ENCODE measurements at regions not wholly inside any gene's neighbourhood (a gene's known extent, or its start where the extent isn't known, plus 50 kb on each side); places are given as distances from the start of the nearest gene placed in this dataset.

DNA sequence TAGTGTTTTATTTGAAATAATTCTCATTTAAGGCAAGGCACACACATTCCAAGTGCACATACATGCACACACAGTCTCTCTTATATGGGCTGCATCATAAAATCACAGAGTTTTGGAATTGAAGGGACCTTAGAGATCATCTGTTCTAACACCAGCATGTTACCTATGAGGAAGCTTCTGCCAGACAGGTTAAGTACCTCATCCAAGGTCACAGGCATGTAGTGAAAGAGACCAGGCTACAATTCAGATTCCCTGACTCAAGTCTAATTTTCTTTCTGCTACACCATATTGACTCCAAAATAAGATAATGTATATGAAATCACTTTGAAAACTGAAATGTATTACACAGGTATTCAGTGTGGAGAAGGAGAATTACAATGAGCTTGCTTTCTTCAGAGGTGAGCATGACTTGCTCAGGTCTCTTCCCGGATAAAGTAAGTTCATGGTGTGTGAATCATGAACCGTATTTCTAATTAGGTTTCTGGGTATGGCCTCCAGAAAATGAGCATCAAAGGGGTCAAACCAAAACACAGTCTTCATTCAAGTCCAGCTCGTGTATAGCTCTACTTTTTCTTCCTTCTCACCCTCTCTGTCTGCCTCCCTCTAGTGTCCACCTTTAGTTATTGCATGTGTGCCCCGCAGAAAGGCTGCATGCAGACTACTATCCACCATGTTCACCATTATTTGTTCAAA is 411.9 kb downstream of the FUT8 start:
- H3K79me2 ChIP-seq (ENCODE audit: insufficient read depth) = no peaks in the 10 kb centered on the region
- POLR2A ChIA-PET = interaction anchor here (0.6 to 1.2 kb wide), 3 partner anchors 409 to 660 kb away, joined by 3 read pairs; partner anchors contain the start of gene FUT8
- 4% methylated on average over 4 of the region's 4 CpGs for WGBS (ENCODE audit: low lambda C conversion rate)

DNA sequence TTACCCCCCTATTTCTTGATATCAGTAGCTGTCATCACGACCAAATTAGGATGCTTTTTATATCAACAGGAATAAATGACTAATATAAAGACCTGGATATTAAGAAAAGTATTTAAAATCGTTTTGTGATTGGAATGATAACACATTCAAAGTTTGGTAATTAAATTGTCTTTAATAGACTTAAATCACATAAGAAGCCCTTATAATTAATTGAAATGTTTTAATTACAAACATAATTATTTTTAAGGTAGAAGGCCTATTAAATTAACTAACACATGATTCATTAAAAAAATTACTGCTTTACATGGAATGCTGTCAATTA is 412.4 kb downstream of the FUT8 start:
- Histone ChIP-seq H3K4me3 (ENCODE audit: low read depth in 2 of 2, low read length in 1 of 2) (peak overlapping the region in 1 of 2 experiments; percentile 36; a peak in 1 of 4 replicates), H3K4me1 (ENCODE audit: control insufficient read depth in 1 of 2, insufficient read depth in 2 of 2, low read depth in 1 of 2, low read length in 1 of 2) (no peaks in the 10 kb centered on the region), H3K27me3 (ENCODE audit: insufficient read depth) (peaks cover 5% of the 10 kb centered on the region; the same call in 1 of the 2 replicates), H3F3A (replicated peaks; ENCODE audit: insufficient read depth) (no peaks in the 10 kb centered on the region), H3K79me2 (ENCODE audit: insufficient read depth) (no peaks in the 10 kb centered on the region), H3K27ac (ENCODE audit: low read depth in 2 of 2, low read length in 1 of 2) (no peak overlapping the region), H3K9me2 (no peaks in the 10 kb centered on the region), H3K4me2 (no peak overlapping the region), H3K9me3 (no peaks in the 10 kb centered on the region), H3K36me3 (replicated peaks in 1 of 2; ENCODE audit: control insufficient read depth in 1 of 2, insufficient read depth in 2 of 2, low read length in 1 of 2) (no peaks in the 10 kb centered on the region), H3K9ac (no peak overlapping the region), H4K20me1 (ENCODE audit: insufficient read depth) (no peaks in the 10 kb centered on the region), H2AFZ (ENCODE audit: low read depth) (no peak overlapping the region)
- POLR2A ChIA-PET = interaction anchor here (1.0 to 1.2 kb wide), 2 partner anchors 410 to 413 kb away, joined by 3 read pairs; partner anchors contain the start of gene FUT8
- CTCF ChIA-PET = interaction anchor here (0.6 to 6.9 kb wide), 59 partner anchors 9 to 679 kb away, joined by 3 to 174 read pairs (median 5); partner anchors contain the start of gene FUT8
- under 1% methylated on average over 2 of the region's 2 CpGs for WGBS (ENCODE audit: low lambda C conversion rate)
- DNase-seq = no peak
- TF ChIP-seq, protein P1, sequence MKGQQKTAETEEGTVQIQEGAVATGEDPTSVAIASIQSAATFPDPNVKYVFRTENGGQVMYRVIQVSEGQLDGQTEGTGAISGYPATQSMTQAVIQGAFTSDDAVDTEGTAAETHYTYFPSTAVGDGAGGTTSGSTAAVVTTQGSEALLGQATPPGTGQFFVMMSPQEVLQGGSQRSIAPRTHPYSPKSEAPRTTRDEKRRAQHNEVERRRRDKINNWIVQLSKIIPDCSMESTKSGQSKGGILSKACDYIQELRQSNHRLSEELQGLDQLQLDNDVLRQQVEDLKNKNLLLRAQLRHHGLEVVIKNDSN (IDR thresholded peaks at IDR 0.05; ENCODE audit: borderline replicate concordance, low read depth) = no peak
- TF ChIP-seq RAD21 (IDR thresholded peaks at IDR 0.05; ENCODE audit: low read length) (no peak), JUND (IDR thresholded peaks at IDR 0.05) (no peak), FOXJ3 (CRISPR knock-in tag; IDR thresholded peaks at IDR 0.05) (no peak), MXI1 (IDR thresholded peaks at IDR 0.05; ENCODE audit: low read depth, low read length) (no peak), EP300 (IDR thresholded peaks at IDR 0.05; ENCODE audit: borderline replicate concordance in 1 of 2, low read depth in 1 of 2, low read length in 1 of 2) (no peak), TEAD4 (IDR thresholded peaks at IDR 0.05; ENCODE audit: borderline replicate concordance, insufficient read depth) (no peak), TCF12 (IDR thresholded peaks at IDR 0.05) (no peak)
- TF ChIP-seq, protein P2, sequence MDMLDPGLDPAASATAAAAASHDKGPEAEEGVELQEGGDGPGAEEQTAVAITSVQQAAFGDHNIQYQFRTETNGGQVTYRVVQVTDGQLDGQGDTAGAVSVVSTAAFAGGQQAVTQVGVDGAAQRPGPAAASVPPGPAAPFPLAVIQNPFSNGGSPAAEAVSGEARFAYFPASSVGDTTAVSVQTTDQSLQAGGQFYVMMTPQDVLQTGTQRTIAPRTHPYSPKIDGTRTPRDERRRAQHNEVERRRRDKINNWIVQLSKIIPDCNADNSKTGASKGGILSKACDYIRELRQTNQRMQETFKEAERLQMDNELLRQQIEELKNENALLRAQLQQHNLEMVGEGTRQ (IDR thresholded peaks at IDR 0.05; ENCODE audit: borderline replicate concordance, low read depth, low read length) = no peak

More for the DNA sequence above, 411.9 kb downstream of the FUT8 start:
- CTCF ChIA-PET = interaction anchor here (0.5 to 6.9 kb wide), 73 partner anchors 9 to 679 kb away, joined by 3 to 174 read pairs (median 4); partner anchors contain the start of gene FUT8
- DNase-seq = peak; percentile 70
- H3K9ac ChIP-seq = no peak overlapping the region
- no peak overlapping the region for H2AFZ ChIP-seq (ENCODE audit: low read depth)
- H4K20me1 ChIP-seq (ENCODE audit: insufficient read depth) = no peaks in the 10 kb centered on the region
- no peaks in the 10 kb centered on the region for H3K9me3 ChIP-seq
- H3K36me3 ChIP-seq (replicated peaks in 1 of 2; ENCODE audit: control insufficient read depth in 1 of 2, insufficient read depth in 2 of 2, low read length in 1 of 2) = no peaks in the 10 kb centered on the region
- peaks cover 5% of the 10 kb centered on the region; the same call in 1 of the 2 replicates for H3K27me3 ChIP-seq (ENCODE audit: insufficient read depth)
- no peak overlapping the region for H3K27ac ChIP-seq (ENCODE audit: low read depth in 2 of 2, low read length in 1 of 2)
- H3K4me2 ChIP-seq = no peak overlapping the region
- no peaks in the 10 kb centered on the region for H3K4me1 ChIP-seq (ENCODE audit: control insufficient read depth in 1 of 2, insufficient read depth in 2 of 2, low read depth in 1 of 2, low read length in 1 of 2)
- peak overlapping the region in 1 of 2 experiments; percentile 36; a peak in 1 of 4 replicates for H3K4me3 ChIP-seq (ENCODE audit: low read depth in 2 of 2, low read length in 1 of 2)
- H3K9me2 ChIP-seq = no peaks in the 10 kb centered on the region
- TF ChIP-seq CHD2 (IDR thresholded peaks at IDR 0.05; ENCODE audit: low read length, partially characterized antibody) (no peak), RAD21 (IDR thresholded peaks at IDR 0.05; ENCODE audit: low read length) (peak; percentile 86), YY1 (IDR thresholded peaks at IDR 0.05; ENCODE audit: low read depth) (no peak), TAF1 (IDR thresholded peaks at IDR 0.05; ENCODE audit: borderline replicate concordance, low read depth, low read length) (no peak), SMC3 (IDR thresholded peaks at IDR 0.05; ENCODE audit: low read depth, low read length) (peak; percentile 90)
- TF ChIP-seq, protein P3, sequence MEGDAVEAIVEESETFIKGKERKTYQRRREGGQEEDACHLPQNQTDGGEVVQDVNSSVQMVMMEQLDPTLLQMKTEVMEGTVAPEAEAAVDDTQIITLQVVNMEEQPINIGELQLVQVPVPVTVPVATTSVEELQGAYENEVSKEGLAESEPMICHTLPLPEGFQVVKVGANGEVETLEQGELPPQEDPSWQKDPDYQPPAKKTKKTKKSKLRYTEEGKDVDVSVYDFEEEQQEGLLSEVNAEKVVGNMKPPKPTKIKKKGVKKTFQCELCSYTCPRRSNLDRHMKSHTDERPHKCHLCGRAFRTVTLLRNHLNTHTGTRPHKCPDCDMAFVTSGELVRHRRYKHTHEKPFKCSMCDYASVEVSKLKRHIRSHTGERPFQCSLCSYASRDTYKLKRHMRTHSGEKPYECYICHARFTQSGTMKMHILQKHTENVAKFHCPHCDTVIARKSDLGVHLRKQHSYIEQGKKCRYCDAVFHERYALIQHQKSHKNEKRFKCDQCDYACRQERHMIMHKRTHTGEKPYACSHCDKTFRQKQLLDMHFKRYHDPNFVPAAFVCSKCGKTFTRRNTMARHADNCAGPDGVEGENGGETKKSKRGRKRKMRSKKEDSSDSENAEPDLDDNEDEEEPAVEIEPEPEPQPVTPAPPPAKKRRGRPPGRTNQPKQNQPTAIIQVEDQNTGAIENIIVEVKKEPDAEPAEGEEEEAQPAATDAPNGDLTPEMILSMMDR (IDR thresholded peaks at IDR 0.05) = peak; percentile 90
- H3F3A ChIP-seq (replicated peaks; ENCODE audit: insufficient read depth) = no peaks in the 10 kb centered on the region

Measured in SK-N-SH (cell line).